Liver (tissue), 2 donors: ENCODE measurements at regions not wholly inside any gene's neighbourhood (a gene's known extent, or its start where the extent isn't known, plus 50 kb on each side); places are given as distances from the start of the nearest gene placed in this dataset.

Experiments used
- TF ChIP-seq, protein P1 (sequence below): fragments of 150-350 bp; IDR thresholded peaks from 2 replicates; pipeline ENCODE4 v1.5.1; 2017; ENCODE audit warnings: improper control_type of control experiment, low read depth, low read length; ENCODE audit not compliant: missing input control
- TF ChIP-seq, protein P2 (sequence below): IDR thresholded peaks from 2 replicates; pipeline ENCODE4 v1.6.1; 2016; ENCODE audit warnings: antibody characterized with exemption
- donor health status: healthy.

DNA sequence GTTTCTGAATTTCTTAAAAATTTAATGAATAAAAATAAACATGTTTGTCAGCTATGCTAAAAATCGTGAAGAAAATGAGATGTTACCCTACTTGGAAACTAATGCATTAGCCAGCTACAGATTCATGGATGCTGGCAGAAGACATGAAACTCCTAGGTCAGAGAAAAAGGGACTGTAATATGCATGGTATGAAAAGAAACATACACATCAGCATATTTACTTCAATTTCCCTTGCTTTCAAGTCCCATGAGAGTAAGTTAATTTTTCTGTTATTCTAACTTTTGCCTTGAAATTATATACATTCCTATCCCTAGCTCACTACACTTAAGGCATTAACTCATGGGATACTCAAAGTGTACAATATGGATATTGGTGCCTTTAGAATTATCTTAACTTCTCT is 2041.4 kb upstream of the LRRTM1 start:
- TF ChIP-seq, protein P1, sequence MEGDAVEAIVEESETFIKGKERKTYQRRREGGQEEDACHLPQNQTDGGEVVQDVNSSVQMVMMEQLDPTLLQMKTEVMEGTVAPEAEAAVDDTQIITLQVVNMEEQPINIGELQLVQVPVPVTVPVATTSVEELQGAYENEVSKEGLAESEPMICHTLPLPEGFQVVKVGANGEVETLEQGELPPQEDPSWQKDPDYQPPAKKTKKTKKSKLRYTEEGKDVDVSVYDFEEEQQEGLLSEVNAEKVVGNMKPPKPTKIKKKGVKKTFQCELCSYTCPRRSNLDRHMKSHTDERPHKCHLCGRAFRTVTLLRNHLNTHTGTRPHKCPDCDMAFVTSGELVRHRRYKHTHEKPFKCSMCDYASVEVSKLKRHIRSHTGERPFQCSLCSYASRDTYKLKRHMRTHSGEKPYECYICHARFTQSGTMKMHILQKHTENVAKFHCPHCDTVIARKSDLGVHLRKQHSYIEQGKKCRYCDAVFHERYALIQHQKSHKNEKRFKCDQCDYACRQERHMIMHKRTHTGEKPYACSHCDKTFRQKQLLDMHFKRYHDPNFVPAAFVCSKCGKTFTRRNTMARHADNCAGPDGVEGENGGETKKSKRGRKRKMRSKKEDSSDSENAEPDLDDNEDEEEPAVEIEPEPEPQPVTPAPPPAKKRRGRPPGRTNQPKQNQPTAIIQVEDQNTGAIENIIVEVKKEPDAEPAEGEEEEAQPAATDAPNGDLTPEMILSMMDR: no peak
- TF ChIP-seq, protein P2, sequence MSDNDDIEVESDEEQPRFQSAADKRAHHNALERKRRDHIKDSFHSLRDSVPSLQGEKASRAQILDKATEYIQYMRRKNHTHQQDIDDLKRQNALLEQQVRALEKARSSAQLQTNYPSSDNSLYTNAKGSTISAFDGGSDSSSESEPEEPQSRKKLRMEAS: no peak
